ENCODE measurements at regions not wholly inside any gene's neighbourhood (a gene's known extent, or its start where the extent isn't known, plus 50 kb on each side); places are given as distances from the start of the nearest gene placed in this dataset.

- no peak for TF ChIP-seq EZH2 (IDR thresholded peaks at IDR 0.05)
- TF ChIP-seq POLR2AphosphoS5 (IDR thresholded peaks at IDR 0.05; ENCODE audit: borderline replicate concordance, low read depth, low read length): no peak
- no peak for TF ChIP-seq FOXP2 (optimal IDR thresholded peaks at IDR 0.05; ENCODE audit: control extremely low read depth, extremely low read length, insufficient read depth)
These were observed 77.6 kb upstream of the JAZF1 start for GRCh38 chr7:28258240-28258639.

All from SK-N-MC (cell line).